Gastroesophageal sphincter (tissue), 4 donors: ENCODE measurements at regions not wholly inside any gene's neighbourhood (a gene's known extent, or its start where the extent isn't known, plus 50 kb on each side); places are given as distances from the start of the nearest gene placed in this dataset.

Experiments
- ATAC-seq: fragments of 150-250 bp; one replicate; pipeline ENCODE4 v1.9.1; 2016; ENCODE audit warnings: mild to moderate bottlenecking, moderate library complexity
- H3K27ac ChIP-seq, 4 donors: fragments of 200-600 bp; sonication (generic) in 3 of 4; 1 replicate in 3 of 4; 2 replicates in 1 of 4; pipeline ENCODE4 v1.5.1; 2016 to 2019
- H3K27me3 ChIP-seq: fragments of 200-600 bp; sonication (generic); one replicate; pipeline ENCODE4 v1.5.1; 2019
- H3K36me3 ChIP-seq, 2 donors: fragments of 200-600 bp; sonication (generic); one replicate each; pipeline ENCODE4 v1.5.1; 2019; ENCODE audit warnings: control low read depth in 1 of 2
- H3K4me1 ChIP-seq, 3 donors: fragments of 200-600 bp; sonication (generic); 1 replicate in 2 of 3; 2 replicates in 1 of 3; pipeline ENCODE4 v1.5.1; 2016 to 2019; ENCODE audit warnings: control low read depth in 2 of 3
- H3K4me3 ChIP-seq, 2 donors: fragments of 200-600 bp; sonication (generic); one replicate each; pipeline ENCODE4 v1.5.1; 2019; ENCODE audit warnings: mild to moderate bottlenecking in 1 of 2, moderate library complexity in 1 of 2
- H3K9me3 ChIP-seq, 3 donors: fragments of 200-600 bp; sonication (generic); one replicate each; pipeline ENCODE4 v1.5.1; 2017 to 2019; ENCODE audit warnings: control low read depth in 2 of 3
- CTCF ChIP-seq, 4 experiments: fragments of 200-600 bp in 2 of 4; fragments of 450-650 bp in 2 of 4; sonication (generic) in 1 of 4; IDR thresholded peaks; one replicate each; pipeline ENCODE4 v1.5.1; 2017 to 2019; ENCODE audit warnings: antibody characterized with exemption in 4 of 4, mild to moderate bottlenecking in 2 of 4, moderate library complexity in 2 of 4
- EP300 ChIP-seq: sonication (generic); formaldehyde crosslinking; IDR thresholded peaks from one replicate; pipeline ENCODE4 v1.6.1; 2017; ENCODE audit warnings: antibody characterized with exemption, mild to moderate bottlenecking
- POLR2A ChIP-seq, 2 donors: fragments of 450-650 bp; IDR thresholded peaks; one replicate each; pipeline ENCODE4 v1.6.1; 2017; ENCODE audit warnings: antibody characterized with exemption in 2 of 2, mild to moderate bottlenecking in 2 of 2, moderate library complexity in 1 of 2
- POLR2AphosphoS5 ChIP-seq: sonication (generic); formaldehyde crosslinking; IDR thresholded peaks from one replicate; pipeline ENCODE4 v1.6.1; 2017; ENCODE audit warnings: antibody characterized with exemption
- WGBS, 2 donors: methylation state at CpG; one replicate each; pipeline ENCODE4 v1.1.5; 2018; ENCODE audit warnings: low coverage in 1 of 2; 5-methylcytosine and 5-hydroxymethylcytosine counted together

DNA sequence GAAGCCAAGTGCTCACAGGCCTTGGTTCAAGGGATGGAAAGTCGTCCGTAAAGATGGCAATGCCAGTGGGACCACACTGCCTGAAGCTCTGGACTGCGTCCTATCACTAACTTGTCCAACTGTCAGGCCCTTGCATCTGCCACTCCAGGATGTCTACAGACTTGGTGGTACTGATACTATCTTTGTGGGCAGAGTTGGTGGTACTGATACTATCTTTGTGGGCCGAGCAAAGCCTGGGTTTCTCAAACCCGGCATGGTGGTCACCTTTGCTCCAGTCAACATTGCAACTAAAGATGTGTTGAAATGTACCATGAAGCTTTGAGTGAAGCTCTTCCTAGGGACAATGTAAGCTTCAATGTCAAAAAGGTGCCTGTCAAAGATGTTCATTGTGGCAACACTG is 128.4 kb upstream of the SEL1L start:
- Histone ChIP-seq H3K27me3 (no peaks in the 10 kb centered on the region), H3K36me3 (no peaks in the 10 kb centered on the region), H3K4me1 (no peaks in the 10 kb centered on the region), H3K4me3 (no peak overlapping the region), H3K27ac (no peak overlapping the region), H3K9me3 (no peaks in the 10 kb centered on the region)
- TF ChIP-seq POLR2AphosphoS5 (no peak), CTCF (IDR thresholded peaks at IDR 0.05) (no peak), EP300 (no peak), POLR2A (IDR thresholded peaks at IDR 0.05) (no peak)
- WGBS, 2 donors: 42 to 83% methylated on average over 2 of the region's 5 CpGs
- ATAC-seq: no peak

DNA sequence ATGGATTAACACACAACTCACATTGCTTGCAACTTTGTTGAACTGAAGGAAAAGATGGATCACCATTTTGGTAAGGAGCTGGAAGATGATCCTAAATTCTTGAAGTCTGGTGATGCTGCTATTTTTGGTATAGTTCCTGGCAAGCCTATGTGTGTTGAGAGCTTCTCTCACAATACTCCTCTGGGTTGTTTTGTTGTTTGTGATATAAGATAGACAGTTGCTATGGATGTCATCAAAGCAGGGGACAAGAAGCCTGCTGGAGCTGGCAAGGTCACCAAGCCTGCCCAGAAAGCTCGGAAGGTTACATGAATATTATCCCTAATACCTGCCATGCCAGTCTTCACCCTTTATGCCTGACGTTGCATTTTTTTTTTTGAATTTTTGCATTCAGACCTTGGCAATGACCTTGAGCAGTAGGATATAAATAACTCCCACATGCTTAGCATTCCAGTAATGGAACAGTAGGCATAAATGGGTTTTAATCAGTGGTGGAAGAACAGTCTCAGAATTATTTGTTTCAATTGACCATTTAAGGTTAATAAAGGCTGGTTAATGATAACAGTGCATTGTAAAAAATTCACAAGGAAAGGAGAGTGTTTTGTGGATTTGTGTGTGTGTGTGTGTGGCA is 129.0 kb upstream of the SEL1L start:
- Histone ChIP-seq H3K27ac (no peak overlapping the region), H3K27me3 (no peaks in the 10 kb centered on the region), H3K4me1 (no peaks in the 10 kb centered on the region), H3K9me3 (no peaks in the 10 kb centered on the region), H3K36me3 (no peaks in the 10 kb centered on the region), H3K4me3 (no peak overlapping the region)
- ATAC-seq: no peak
- TF ChIP-seq POLR2AphosphoS5 (no peak), POLR2A (IDR thresholded peaks at IDR 0.05) (no peak), EP300 (no peak), CTCF (IDR thresholded peaks at IDR 0.05) (no peak)
- 51 to 63% methylated on average over 2 of the region's 2 CpGs for WGBS, 2 donors

- no peak overlapping the region for H3K27ac ChIP-seq
- H3K27me3 ChIP-seq: no peaks in the 10 kb centered on the region
- no peaks in the 10 kb centered on the region for H3K9me3 ChIP-seq
- 50 to 91% methylated on average over 2 to 5 of the region's 32 CpGs for WGBS, 2 donors
- no peak overlapping the region for H3K4me3 ChIP-seq
- no peak for ATAC-seq
- no peaks in the 10 kb centered on the region for H3K4me1 ChIP-seq
- no peaks in the 10 kb centered on the region for H3K36me3 ChIP-seq
- no peak for TF ChIP-seq EP300
- TF ChIP-seq POLR2AphosphoS5: no peak
- TF ChIP-seq CTCF (IDR thresholded peaks at IDR 0.05): no peak
- no peak for TF ChIP-seq POLR2A (IDR thresholded peaks at IDR 0.05)
Observed at GRCh38 chr14:81668626-81669274, 135.1 kb upstream of the SEL1L start.

DNA sequence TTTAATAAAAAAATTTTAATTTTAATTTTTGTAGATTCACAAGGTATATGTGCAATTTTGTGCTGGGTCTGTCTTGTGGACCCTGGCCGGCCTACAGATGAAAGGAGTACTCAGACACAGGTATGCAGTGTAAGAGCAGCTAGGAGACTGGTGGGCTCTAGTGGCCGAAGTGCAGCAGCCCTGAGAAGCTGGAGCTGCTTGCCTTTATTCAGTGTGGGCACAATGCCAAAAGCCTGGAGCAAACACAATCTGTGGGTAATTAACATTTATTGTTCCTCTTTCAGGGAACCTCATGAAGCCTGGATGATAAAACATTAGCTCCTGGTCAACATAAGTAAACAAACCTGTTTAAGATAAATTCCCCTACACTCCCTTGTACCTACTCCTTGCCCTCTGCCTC is 135.7 kb upstream of the SEL1L start:
- Histone ChIP-seq H3K9me3 (no peaks in the 10 kb centered on the region), H3K27me3 (no peaks in the 10 kb centered on the region), H3K27ac (no peak overlapping the region), H3K4me3 (no peak overlapping the region), H3K4me1 (no peaks in the 10 kb centered on the region), H3K36me3 (no peaks in the 10 kb centered on the region)
- TF ChIP-seq CTCF (IDR thresholded peaks at IDR 0.05) (no peak), EP300 (no peak), POLR2A (IDR thresholded peaks at IDR 0.05) (no peak), POLR2AphosphoS5 (no peak)
- WGBS, 2 donors: 70 to 88% methylated on average over 2 of the region's 2 CpGs
- no peak for ATAC-seq

GRCh38 chr14:81673930-81674329 is 140.3 kb upstream of the SEL1L start:
- no peaks in the 10 kb centered on the region for H3K9me3 ChIP-seq
- no peaks in the 10 kb centered on the region for H3K27me3 ChIP-seq
- WGBS, 2 donors: 31 to 42% methylated on average over 3 of the region's 3 CpGs
- H3K36me3 ChIP-seq: no peaks in the 10 kb centered on the region
- no peak for ATAC-seq
- TF ChIP-seq POLR2AphosphoS5 (no peak), CTCF (IDR thresholded peaks at IDR 0.05) (peak in 1 of 4 experiments; percentile 16), POLR2A (IDR thresholded peaks at IDR 0.05) (no peak), EP300 (no peak)
- no peak overlapping the region for H3K27ac ChIP-seq
- H3K4me3 ChIP-seq: no peak overlapping the region
- no peaks in the 10 kb centered on the region for H3K4me1 ChIP-seq
